Hepatocyte (in vitro differentiated cells): ENCODE measurements at regions not wholly inside any gene's neighbourhood (a gene's known extent, or its start where the extent isn't known, plus 50 kb on each side); places are given as distances from the start of the nearest gene placed in this dataset.

Experiments used
- EZH2phosphoT487 ChIP-seq: fragments of 200-600 bp; sonication (generic); IDR thresholded peaks from one replicate; pipeline ENCODE4 v1.6.1; 2018; ENCODE audit warnings: antibody characterized with exemption, mild to moderate bottlenecking, low read depth, moderate library complexity; ENCODE audit not compliant: unreplicated experiment, severe bottlenecking
- TF ChIP-seq, protein P1 (sequence below): fragments of 200-600 bp; sonication (generic); IDR thresholded peaks from 2 replicates; pipeline ENCODE4 v1.5.1; 2016; ENCODE audit warnings: antibody characterized with exemption, mild to moderate bottlenecking; ENCODE audit not compliant: poor library complexity

DNA sequence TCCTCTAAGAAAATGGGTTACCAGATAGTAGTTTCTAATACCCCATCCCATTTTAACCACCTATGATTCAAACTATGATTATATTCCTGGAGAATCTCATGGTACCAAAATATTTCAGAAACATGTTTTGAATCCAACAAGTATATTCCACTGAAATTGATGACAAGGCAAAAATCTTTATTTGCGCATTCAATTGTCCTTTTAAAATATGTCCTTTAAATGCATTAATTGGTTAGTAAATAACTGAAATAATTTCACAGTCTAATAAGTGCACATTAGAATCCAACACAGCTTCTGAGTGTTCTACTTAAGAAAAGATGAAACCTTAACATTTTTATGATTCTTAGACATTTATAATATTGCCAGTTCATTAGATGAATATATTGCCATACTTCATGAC is 356.6 kb downstream of the SETD4 start:
- no peak for TF ChIP-seq EZH2phosphoT487
- TF ChIP-seq, protein P1, sequence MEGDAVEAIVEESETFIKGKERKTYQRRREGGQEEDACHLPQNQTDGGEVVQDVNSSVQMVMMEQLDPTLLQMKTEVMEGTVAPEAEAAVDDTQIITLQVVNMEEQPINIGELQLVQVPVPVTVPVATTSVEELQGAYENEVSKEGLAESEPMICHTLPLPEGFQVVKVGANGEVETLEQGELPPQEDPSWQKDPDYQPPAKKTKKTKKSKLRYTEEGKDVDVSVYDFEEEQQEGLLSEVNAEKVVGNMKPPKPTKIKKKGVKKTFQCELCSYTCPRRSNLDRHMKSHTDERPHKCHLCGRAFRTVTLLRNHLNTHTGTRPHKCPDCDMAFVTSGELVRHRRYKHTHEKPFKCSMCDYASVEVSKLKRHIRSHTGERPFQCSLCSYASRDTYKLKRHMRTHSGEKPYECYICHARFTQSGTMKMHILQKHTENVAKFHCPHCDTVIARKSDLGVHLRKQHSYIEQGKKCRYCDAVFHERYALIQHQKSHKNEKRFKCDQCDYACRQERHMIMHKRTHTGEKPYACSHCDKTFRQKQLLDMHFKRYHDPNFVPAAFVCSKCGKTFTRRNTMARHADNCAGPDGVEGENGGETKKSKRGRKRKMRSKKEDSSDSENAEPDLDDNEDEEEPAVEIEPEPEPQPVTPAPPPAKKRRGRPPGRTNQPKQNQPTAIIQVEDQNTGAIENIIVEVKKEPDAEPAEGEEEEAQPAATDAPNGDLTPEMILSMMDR = no peak
